GM12892 (cell line): ENCODE measurements at regions not wholly inside any gene's neighbourhood (a gene's known extent, or its start where the extent isn't known, plus 50 kb on each side); places are given as distances from the start of the nearest gene placed in this dataset.

ENCODE experiments used
- POLR2AphosphoS5 ChIP-seq: IDR thresholded peaks from 2 replicates; pipeline ENCODE4 v1.6.1; 2011; ENCODE audit warnings: low read depth, low read length, control low read depth
- TAF1 ChIP-seq: IDR thresholded peaks from 2 replicates; pipeline ENCODE4 v1.6.1; 2011; ENCODE audit warnings: low read depth, mild to moderate bottlenecking, control low read depth, low read length, borderline replicate concordance

DNA sequence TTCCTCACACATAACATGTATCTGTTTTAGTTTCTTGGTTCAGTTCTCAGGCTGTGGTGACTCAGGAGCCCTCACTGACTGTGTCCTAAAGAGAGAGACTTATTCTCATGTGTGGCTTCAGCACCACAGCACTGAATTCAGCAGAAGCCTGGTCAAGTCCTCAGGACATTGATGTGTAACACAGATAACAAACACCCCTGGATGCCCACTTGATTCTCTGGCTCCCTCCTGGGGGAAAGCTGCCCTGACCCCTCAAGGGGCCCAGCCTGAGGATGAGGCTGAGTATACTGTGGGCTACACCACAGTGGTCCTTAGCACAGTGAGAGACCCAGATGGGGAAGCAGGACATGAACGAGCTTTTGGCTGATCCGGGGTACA, 87.2 kb upstream of the VPREB1 start:
- TF ChIP-seq TAF1, result no peak
- TF ChIP-seq POLR2AphosphoS5, result no peak
